SK-N-SH treated with all-trans-retinoic acid at 6 μM for 48 hours (cell line): ENCODE measurements at regions not wholly inside any gene's neighbourhood (a gene's known extent, or its start where the extent isn't known, plus 50 kb on each side); places are given as distances from the start of the nearest gene placed in this dataset.

Experiments
- ATAC-seq: fragments of 200-7000 bp; cut with Tn5 transposase; 3 replicates; pipeline ENCODE4 v1.9.1; 2020; ENCODE audit warnings: mild to moderate bottlenecking, moderate library complexity
- ARNTL ChIP-seq: fragments of 450-650 bp; formaldehyde crosslinking; IDR thresholded peaks from 2 replicates; pipeline ENCODE4 v1.5.0; 2020; ENCODE audit warnings: low read depth, mild to moderate bottlenecking, moderate library complexity, borderline replicate concordance
- BACH2 ChIP-seq: fragments of 250-450 bp; sonication (Bioruptor Pico); IDR thresholded peaks from 2 replicates; pipeline ENCODE4 v1.9.0; 2021; ENCODE audit warnings: mild to moderate bottlenecking, borderline replicate concordance
- CREB5 ChIP-seq: fragments of 250-450 bp; sonication (Bioruptor Pico); IDR thresholded peaks from 2 replicates; pipeline ENCODE4 v1.5.1; 2020; ENCODE audit warnings: low read depth, mild to moderate bottlenecking, moderate library complexity
- CSDC2 ChIP-seq: fragments of 250-450 bp; sonication (Bioruptor Pico); IDR thresholded peaks from 2 replicates; pipeline ENCODE4 v1.5.0; 2020; ENCODE audit warnings: mild to moderate bottlenecking, moderate library complexity
- CSRNP3 ChIP-seq: fragments of 250-450 bp; sonication (Bioruptor Pico); IDR thresholded peaks from 2 replicates; pipeline ENCODE4 v1.5.1; 2021; ENCODE audit warnings: mild to moderate bottlenecking, moderate library complexity
- ESRRG ChIP-seq: fragments of 250-450 bp; sonication (Bioruptor Pico); IDR thresholded peaks from 2 replicates; pipeline ENCODE4 v1.6.1; 2021; ENCODE audit warnings: mild to moderate bottlenecking
- GLIS3 ChIP-seq: fragments of 250-450 bp; sonication (Bioruptor Pico); IDR thresholded peaks from 2 replicates; pipeline ENCODE4 v1.5.0; 2020; ENCODE audit warnings: mild to moderate bottlenecking, moderate library complexity
- ISL1 ChIP-seq: fragments of 250-450 bp; sonication (Bioruptor Pico); IDR thresholded peaks from 2 replicates; pipeline ENCODE4 v2.1.2; 2022; ENCODE audit warnings: mild to moderate bottlenecking, moderate library complexity
- OSR1 ChIP-seq: fragments of 250-450 bp; sonication (Bioruptor Pico); IDR thresholded peaks from 2 replicates; pipeline ENCODE4 v1.8.0; 2022; ENCODE audit warnings: moderate library complexity, mild to moderate bottlenecking, inconsistent platforms
- PATZ1 ChIP-seq: fragments of 250-450 bp; sonication (Bioruptor Pico); IDR thresholded peaks from 2 replicates; pipeline ENCODE4 v1.8.0; 2020; ENCODE audit warnings: mild to moderate bottlenecking, moderate library complexity, borderline replicate concordance
- POU6F1 ChIP-seq: fragments of 250-450 bp; sonication (Bioruptor Pico); IDR thresholded peaks from 2 replicates; pipeline ENCODE4 v1.8.0; 2021; ENCODE audit warnings: low read depth, mild to moderate bottlenecking, moderate library complexity, borderline replicate concordance
- RARB ChIP-seq: fragments of 250-450 bp; sonication (Bioruptor Pico); IDR thresholded peaks from 2 replicates; pipeline ENCODE4 v1.8.0; 2021; ENCODE audit warnings: mild to moderate bottlenecking, moderate library complexity
- SNAI2 ChIP-seq: fragments of 250-450 bp; sonication (Bioruptor Pico); IDR thresholded peaks from 2 replicates; pipeline ENCODE4 v1.5.0; 2020; ENCODE audit warnings: mild to moderate bottlenecking, moderate library complexity
- TOX ChIP-seq: fragments of 250-450 bp; sonication (Bioruptor Pico); IDR thresholded peaks from 2 replicates; pipeline ENCODE4 v1.8.0; 2021; ENCODE audit warnings: mild to moderate bottlenecking, moderate library complexity, borderline replicate concordance
- TSHZ2 ChIP-seq: fragments of 250-450 bp; sonication (Bioruptor Pico); IDR thresholded peaks from 2 replicates; pipeline ENCODE4 v1.5.0; 2020; ENCODE audit warnings: mild to moderate bottlenecking, moderate library complexity
- ZC3H10 ChIP-seq: fragments of 250-450 bp; sonication (Bioruptor Pico); IDR thresholded peaks from 2 replicates; pipeline ENCODE4 v1.5.1; 2021; ENCODE audit warnings: mild to moderate bottlenecking, moderate library complexity
- ZFP3 ChIP-seq: fragments of 250-450 bp; sonication (Bioruptor Pico); IDR thresholded peaks from 2 replicates; pipeline ENCODE4 v1.5.0; 2020; ENCODE audit warnings: mild to moderate bottlenecking, moderate library complexity
- ZFP30 ChIP-seq: fragments of 450-650 bp; formaldehyde crosslinking; IDR thresholded peaks from 2 replicates; pipeline ENCODE4 v1.5.0; 2022; ENCODE audit warnings: mild to moderate bottlenecking, moderate library complexity
- ZNF565 ChIP-seq: fragments of 450-650 bp; formaldehyde crosslinking; conservative IDR thresholded peaks from 2 replicates; pipeline ENCODE4 v1.5.0; 2020; ENCODE audit warnings: low read depth, mild to moderate bottlenecking, moderate library complexity
- ZNF70 ChIP-seq: fragments of 450-650 bp; formaldehyde crosslinking; IDR thresholded peaks from 2 replicates; pipeline ENCODE4 v1.5.0; 2020; ENCODE audit warnings: mild to moderate bottlenecking, moderate library complexity
- ZNF8 ChIP-seq: fragments of 450-650 bp; formaldehyde crosslinking; IDR thresholded peaks from 2 replicates; pipeline ENCODE4 v1.5.0; 2020; ENCODE audit warnings: mild to moderate bottlenecking, moderate library complexity

- TF ChIP-seq TOX (CRISPR knock-in tag) (no peak), RARB (CRISPR knock-in tag) (no peak), GLIS3 (CRISPR knock-in tag) (no peak), CSDC2 (CRISPR knock-in tag) (no peak), CREB5 (CRISPR knock-in tag) (no peak), BACH2 (CRISPR knock-in tag) (no peak)
These were observed 106.7 kb upstream of the AGBL1 start (continued) for GRCh38 chr15:85972805-85973540.

- TF ChIP-seq BACH2 (CRISPR knock-in tag) (no peak), ZNF565 (no peak), OSR1 (no peak), TSHZ2 (no peak), ZNF70 (no peak), ISL1 (no peak), RARB (CRISPR knock-in tag) (no peak), CSRNP3 (CRISPR knock-in tag) (no peak), ZNF8 (CRISPR knock-in tag) (no peak), GLIS3 (CRISPR knock-in tag) (no peak), CSDC2 (CRISPR knock-in tag) (no peak), SNAI2 (no peak), TOX (CRISPR knock-in tag) (no peak)
- ATAC-seq: peak; percentile 47
These were observed 105.9 kb upstream of the AGBL1 start for GRCh38 chr15:85973584-85974347.

- no peak for TF ChIP-seq CSDC2 (CRISPR knock-in tag)
- TF ChIP-seq POU6F1 (CRISPR knock-in tag): no peak
- no peak for TF ChIP-seq ZFP3
- TF ChIP-seq ISL1: no peak
- TF ChIP-seq TOX (CRISPR knock-in tag): no peak
- no peak for TF ChIP-seq SNAI2
- TF ChIP-seq ARNTL: no peak
- TF ChIP-seq ZFP30 (CRISPR knock-in tag): no peak
- TF ChIP-seq PATZ1 (CRISPR knock-in tag): no peak
- no peak for TF ChIP-seq BACH2 (CRISPR knock-in tag)
- no peak for TF ChIP-seq ESRRG (CRISPR knock-in tag)
- TF ChIP-seq ZC3H10: no peak
- TF ChIP-seq TSHZ2: no peak
- no peak for TF ChIP-seq ZNF8 (CRISPR knock-in tag)
- TF ChIP-seq ZNF70: no peak
- peak; percentile 93 for ATAC-seq
These were observed 105.3 kb upstream of the AGBL1 start for GRCh38 chr15:85974348-85974705.
